ENCODE measurements at regions not wholly inside any gene's neighbourhood (a gene's known extent, or its start where the extent isn't known, plus 50 kb on each side); places are given as distances from the start of the nearest gene placed in this dataset.

DNA sequence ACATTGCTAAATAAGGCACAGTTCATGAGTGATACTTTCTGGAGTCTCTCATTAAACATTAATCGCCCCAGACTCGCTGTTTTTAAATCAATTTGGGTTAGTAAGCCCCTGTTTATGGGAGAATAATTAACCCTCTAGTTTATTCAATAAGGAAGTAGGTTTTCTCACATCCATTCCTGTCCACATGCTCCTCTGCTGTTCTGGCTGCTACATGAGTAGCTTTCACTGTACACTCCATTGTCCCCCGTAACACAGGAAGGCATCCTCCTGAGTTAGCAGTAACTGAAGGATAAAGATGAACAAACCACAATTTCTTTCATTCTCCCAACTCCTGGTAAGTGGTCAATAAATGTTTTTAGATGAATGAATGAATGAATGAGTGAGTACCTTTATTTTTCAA, 378.5 kb downstream of the DIPK2A start:
- TF ChIP-seq, protein P1, sequence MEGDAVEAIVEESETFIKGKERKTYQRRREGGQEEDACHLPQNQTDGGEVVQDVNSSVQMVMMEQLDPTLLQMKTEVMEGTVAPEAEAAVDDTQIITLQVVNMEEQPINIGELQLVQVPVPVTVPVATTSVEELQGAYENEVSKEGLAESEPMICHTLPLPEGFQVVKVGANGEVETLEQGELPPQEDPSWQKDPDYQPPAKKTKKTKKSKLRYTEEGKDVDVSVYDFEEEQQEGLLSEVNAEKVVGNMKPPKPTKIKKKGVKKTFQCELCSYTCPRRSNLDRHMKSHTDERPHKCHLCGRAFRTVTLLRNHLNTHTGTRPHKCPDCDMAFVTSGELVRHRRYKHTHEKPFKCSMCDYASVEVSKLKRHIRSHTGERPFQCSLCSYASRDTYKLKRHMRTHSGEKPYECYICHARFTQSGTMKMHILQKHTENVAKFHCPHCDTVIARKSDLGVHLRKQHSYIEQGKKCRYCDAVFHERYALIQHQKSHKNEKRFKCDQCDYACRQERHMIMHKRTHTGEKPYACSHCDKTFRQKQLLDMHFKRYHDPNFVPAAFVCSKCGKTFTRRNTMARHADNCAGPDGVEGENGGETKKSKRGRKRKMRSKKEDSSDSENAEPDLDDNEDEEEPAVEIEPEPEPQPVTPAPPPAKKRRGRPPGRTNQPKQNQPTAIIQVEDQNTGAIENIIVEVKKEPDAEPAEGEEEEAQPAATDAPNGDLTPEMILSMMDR (IDR thresholded peaks at IDR 0.05; ENCODE audit: poor library complexity, severe bottlenecking) = no peak
- TF ChIP-seq SMC3 (conservative IDR thresholded peaks at IDR 0.05; ENCODE audit: poor library complexity) (no peak), POLR2AphosphoS5 (IDR thresholded peaks at IDR 0.05) (no peak)
